ENCODE measurements at regions not wholly inside any gene's neighbourhood (a gene's known extent, or its start where the extent isn't known, plus 50 kb on each side); places are given as distances from the start of the nearest gene placed in this dataset.
"Not testable (repeated sequence)": the region's sequence is repeated elsewhere in the genome, so short reads cannot be mapped to it uniquely, and the experiment has no call there.

GRCh38 chr6:155695495-155695894 lies 239.9 kb upstream of the NOX3 start:
- DNase-seq, result no peak

DNA sequence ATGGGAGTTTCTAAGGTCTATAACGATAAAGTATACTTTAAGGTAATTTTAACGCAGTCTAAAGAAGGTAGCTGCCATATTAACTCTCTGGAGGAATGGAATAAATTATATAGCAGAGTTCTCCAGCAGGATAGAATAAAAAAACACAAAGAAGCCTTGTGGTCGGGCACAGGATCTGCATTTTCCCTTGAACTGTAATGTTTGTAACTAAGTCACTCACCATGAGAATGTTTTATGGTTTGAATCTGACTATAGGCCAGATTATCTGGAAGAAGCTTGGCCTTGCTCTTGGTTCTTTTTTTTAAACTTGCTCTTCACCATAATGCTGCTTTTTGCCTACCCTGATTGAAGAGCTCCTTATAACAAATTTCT lies 238.8 kb upstream of the NOX3 start:
- DNase-seq, result no peak

DNA sequence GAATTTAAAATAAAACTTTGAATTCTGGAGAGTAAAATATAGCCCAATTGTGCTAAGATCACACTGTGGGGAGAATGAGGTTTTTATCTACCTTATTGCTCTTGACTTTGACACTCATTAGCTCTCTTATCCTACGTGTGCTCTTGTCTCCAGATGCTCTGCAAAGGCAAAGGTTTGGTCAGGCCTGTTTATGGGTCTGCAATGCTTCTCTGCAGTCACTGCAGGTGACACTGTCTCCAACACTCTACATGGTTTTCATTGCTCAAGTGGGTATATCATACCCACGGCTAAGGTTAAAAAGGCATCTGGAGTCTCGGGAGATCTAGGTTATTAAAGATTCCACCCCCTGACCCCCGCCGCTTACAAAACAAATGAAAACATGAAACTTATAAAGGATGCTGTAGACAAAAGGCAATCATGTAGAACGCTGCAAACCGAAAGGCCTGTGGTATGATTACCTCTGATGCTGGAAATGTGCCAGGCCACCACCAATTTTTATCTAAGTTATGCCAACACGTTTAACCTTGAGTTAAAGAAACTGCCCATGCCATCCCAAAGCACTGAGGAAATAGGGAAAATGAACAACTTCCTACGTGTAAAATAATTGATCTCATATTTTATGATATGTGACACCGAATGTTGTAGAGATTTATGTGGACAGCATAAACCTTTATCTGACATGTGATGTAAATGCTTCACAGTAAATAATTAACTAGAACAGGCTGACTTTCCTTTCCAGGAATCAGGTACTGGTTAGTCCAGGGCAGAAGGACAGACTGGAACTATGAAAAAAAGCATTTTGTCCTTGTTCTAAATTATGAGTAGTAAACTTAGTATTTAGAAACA lies 238.2 kb upstream of the NOX3 start:
- DNase-seq, result no peak

GRCh38 chr6:155690820-155691219 lies 235.2 kb upstream of the NOX3 start:
- DNase-seq, result no peak

DNA sequence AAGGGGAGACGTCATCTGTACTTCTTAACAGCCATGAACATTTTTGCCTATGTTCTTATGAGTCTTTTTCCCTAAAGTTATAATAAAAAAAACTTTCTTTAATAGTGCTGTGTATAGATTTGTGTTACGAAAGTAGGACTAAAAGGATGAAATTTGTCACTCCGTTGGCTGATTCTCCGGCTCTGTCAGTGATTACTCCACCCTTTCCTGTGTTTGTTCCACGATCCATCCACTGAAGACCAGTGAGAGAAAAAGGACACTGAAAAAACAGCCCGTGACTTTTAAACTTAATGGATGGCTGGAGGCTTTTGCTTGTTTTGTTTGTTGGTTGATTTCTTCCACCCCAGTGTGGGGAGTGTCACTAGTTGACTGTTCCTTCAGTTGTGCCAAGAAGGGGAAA lies 232.0 kb upstream of the NOX3 start:
- DNase-seq, result no peak

GRCh38 chr6:155684416-155685196 lies 229.0 kb upstream of the NOX3 start:
- no peak for DNase-seq

- no peak for DNase-seq
Observed at GRCh38 chr6:155678361-155678760, 222.7 kb upstream of the NOX3 start.

- DNase-seq, result no peak
Observed at GRCh38 chr6:155676346-155676745, 220.7 kb upstream of the NOX3 start.

GRCh38 chr6:155670655-155671054 lies 215.0 kb upstream of the NOX3 start:
- DNase-seq, result no peak

- DNase-seq, result no peak
Observed at GRCh38 chr6:155660251-155660977, 204.8 kb upstream of the NOX3 start.

DNA sequence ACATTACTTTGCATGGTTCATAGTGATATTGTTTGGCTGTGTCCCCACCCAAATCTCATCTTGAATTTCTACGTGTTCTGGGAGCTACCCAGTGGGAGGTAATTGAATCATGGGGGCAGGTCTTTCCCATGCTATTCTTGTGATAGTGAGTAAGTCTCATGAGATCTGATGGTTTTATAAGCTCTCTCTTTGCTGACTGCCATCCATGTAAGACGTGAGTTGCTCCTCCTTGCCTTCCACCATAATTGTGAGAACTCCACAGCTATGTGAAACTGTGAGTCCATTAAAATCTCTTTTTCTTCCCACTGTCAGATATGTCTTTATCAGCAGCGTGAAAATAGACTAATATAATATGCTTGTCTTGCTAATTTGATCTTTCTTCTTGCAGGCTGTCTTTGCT lies 200.4 kb upstream of the NOX3 start:
- no peak for DNase-seq

GRCh38 chr6:155654474-155654873 lies 198.8 kb upstream of the NOX3 start:
- DNase-seq, result no peak

DNA sequence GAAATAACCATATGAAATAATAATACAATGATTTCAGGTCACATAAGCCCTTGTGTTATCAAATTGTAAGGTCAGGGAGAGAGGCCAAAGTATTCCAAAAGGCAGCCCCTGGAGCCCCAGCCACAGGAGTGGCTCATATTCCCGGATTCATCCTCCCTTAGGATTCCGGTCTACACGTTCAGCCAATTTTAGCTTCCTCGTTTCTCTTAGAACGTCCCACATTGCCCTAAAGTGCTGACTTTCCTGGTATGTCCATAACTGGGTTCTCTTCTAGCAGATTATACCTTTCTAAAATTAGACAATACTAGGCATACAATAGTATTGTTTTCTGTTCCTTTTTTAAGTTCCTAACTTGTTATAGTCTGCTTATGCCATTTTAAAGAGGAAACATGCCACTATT lies 192.7 kb upstream of the NOX3 start:
- no peak for DNase-seq

DNA sequence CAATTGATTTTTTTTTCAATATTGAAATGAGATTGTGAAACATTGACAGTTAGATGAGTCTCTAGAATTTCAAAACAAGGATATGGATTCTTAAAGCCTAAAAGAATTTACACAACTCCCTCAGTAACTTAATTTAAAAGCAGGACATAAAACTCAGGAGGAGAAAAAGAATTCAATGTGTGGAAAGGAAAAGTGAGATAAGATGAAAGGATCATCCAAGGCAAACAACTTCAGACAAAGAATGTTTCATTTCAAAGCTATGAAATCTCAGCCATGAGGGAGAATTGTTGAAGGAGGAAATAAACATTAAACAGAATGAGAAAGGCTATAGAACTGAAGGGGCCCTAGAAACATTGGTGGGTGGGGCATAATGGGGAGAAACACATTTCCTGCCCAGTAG lies 191.7 kb upstream of the NOX3 start:
- no peak for DNase-seq

- no peak for DNase-seq
Observed at GRCh38 chr6:155646443-155646842, 190.8 kb upstream of the NOX3 start.

GRCh38 chr6:155645325-155645724 lies 189.7 kb upstream of the NOX3 start:
- DNase-seq, result no peak

DNA sequence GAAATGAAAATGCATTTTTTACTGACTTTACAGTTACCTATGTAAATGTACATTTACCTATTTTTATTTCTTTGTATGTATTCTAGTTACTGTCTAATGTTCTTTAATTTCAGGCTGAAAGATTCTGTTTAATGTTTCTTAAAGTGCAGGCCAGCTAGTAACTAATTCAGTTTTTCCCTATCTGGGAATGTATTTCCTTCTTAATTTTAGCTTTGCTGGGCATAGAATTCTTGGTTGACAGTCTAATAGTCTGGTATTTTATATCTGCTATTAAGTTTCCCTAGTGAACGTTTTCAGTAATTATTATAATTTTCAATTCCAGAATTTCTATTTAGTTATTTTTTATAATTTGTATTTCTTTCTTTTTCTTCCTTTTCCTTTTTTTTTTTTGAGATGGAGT lies 186.0 kb upstream of the NOX3 start:
- no peak for DNase-seq

DNA sequence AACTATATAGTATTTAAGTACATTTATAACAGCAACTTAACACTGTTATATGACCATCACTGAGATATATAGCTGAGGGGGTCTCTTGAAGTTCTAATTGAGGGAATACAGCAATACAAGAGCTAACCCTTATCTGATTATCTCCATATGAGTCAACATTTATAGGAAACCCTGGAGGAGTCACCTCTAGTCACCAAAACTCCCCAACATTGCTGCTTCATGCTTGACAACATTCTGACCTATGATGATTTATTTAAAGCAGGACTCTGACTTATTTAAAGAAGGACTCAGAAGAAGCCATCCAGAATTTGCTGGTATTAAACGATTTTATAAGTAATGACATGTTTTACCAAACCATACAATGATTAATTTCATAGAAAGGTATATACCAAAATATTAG lies 182.6 kb upstream of the NOX3 start:
- no peak for DNase-seq

- DNase-seq, result no peak
Observed at GRCh38 chr6:155635416-155635815, 179.8 kb upstream of the NOX3 start.

- no peak for DNase-seq
Observed at GRCh38 chr6:155630085-155630484, 174.4 kb upstream of the NOX3 start.

DNA sequence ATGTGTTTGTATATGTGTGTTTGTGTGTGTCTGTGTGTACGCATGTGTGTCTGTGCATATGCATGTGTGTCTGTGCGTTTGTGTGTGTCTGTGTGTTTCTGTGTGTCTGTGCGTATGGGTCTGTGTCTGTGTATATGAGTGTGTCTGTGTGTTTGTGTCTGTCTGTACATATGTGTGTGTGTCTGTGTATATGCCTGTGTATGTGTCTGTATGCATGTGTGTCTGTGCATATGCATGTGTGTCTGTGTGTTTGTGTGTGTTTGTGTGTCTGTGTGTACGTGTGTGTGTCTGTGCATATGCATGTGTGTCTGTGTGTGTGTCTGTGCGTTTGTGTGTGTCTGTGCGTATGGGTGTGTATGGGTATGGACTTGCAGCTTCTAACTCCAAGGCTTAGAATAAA lies 174.0 kb upstream of the NOX3 start:
- DNase-seq, result no peak

DNA sequence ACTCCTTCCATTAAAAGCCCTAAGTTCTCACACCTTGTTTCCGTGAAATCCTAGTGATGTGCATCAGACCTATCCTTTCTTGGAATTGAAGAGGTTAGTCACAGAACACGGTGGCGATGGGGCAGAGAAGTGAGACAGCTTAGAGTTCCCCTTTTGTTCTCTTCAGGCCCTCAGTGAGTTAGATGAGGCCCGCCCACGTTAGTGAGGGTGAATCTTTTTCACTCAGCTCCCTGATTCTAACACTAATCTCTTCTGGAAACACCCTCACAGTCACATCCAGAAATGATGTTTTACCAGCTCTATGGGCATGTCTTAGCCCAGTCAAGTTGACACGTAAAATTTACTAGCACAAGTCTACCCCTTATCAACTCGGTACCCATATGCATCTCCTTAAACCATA lies 172.7 kb upstream of the NOX3 start:
- no peak for DNase-seq

DNA sequence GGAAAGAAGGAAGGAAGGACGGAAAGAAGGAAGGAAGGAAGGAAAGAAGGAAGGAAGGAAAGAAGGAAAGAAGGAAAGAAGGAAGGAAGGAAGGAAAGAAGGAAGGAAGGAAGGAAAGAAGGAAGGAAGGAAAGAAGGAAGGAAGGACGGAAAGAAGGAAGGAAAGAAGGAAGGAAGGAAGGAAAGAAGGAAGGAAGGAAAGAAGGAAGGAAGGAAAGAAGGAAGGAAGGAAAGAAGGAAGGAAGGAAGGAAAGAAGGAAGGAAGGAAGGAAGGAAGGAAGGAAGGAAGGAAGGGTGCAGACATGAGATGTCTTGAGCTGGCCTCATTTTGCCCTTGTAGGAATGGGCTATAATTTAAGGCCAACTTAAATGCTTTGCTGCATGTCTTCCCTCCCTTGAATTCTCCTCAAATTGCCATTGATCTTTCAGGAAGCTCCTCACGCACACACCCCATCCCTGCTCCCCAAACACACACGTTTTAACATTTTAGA lies 172.1 kb upstream of the NOX3 start:
- not testable (repeated sequence) for DNase-seq

Measured in SIG-M5 (cell line).